Breast epithelium (tissue), 4 donors: ENCODE measurements at regions not wholly inside any gene's neighbourhood (a gene's known extent, or its start where the extent isn't known, plus 50 kb on each side); places are given as distances from the start of the nearest gene placed in this dataset.
A peak's percentile ranks its signal among the peaks of the same experiment; 100 is the strongest.

Source experiments
- DNase-seq, 2 donors: peaks; one replicate each; pipeline ENCODE4 v3.0.0-alpha.2; 2019; ENCODE audit warnings: low spot score in 2 of 2
- H3K27ac ChIP-seq, 2 donors: fragments of 200-600 bp; sonication (generic) in 1 of 2; one replicate each; pipeline ENCODE4 v1.5.1; 2016 to 2019; ENCODE audit warnings: mild to moderate bottlenecking in 1 of 2
- H3K27me3 ChIP-seq, 2 donors: fragments of 200-600 bp; sonication (generic) in 1 of 2; one replicate each; pipeline versions ENCODE4 v1.5.1 to v1.6.0; 2017 to 2019; ENCODE audit warnings: control low read depth in 1 of 2, mild to moderate bottlenecking in 1 of 2
- H3K36me3 ChIP-seq: fragments of 200-600 bp; one replicate; pipeline ENCODE4 v1.5.1; 2019
- H3K4me1 ChIP-seq, 2 donors: fragments of 200-600 bp; sonication (generic); one replicate each; pipeline ENCODE4 v1.5.1; 2016 to 2019; ENCODE audit warnings: control low read depth in 1 of 2
- H3K4me3 ChIP-seq, 3 donors: fragments of 200-600 bp; sonication (generic); 1 replicate in 2 of 3; 2 replicates in 1 of 3; pipeline ENCODE4 v1.5.1; 2016 to 2019; ENCODE audit warnings: mild to moderate bottlenecking in 3 of 3, moderate library complexity in 2 of 3
- H3K9me3 ChIP-seq, 2 donors: fragments of 200-600 bp; sonication (generic) in 1 of 2; one replicate each; pipeline ENCODE4 v1.5.1; 2016 to 2019; ENCODE audit warnings: control low read depth in 1 of 2
- CTCF ChIP-seq, 3 donors: fragments of 450-650 bp; IDR thresholded peaks; one replicate each; pipeline ENCODE4 v1.5.1; 2016 to 2017; ENCODE audit warnings: antibody characterized with exemption in 3 of 3, mild to moderate bottlenecking in 3 of 3, moderate library complexity in 3 of 3
- POLR2A ChIP-seq: fragments of 450-650 bp; IDR thresholded peaks from one replicate; pipeline ENCODE4 v1.6.1; 2016; ENCODE audit warnings: antibody characterized with exemption, mild to moderate bottlenecking, moderate library complexity
- POLR2AphosphoS5 ChIP-seq, 3 donors: sonication (generic); formaldehyde crosslinking; IDR thresholded peaks; one replicate each; pipeline ENCODE4 v1.6.1; 2017; ENCODE audit warnings: antibody characterized with exemption in 3 of 3
- intact Hi-C: fragments of 100-400 bp; cut with DNase I; formaldehyde crosslinking; loops from one replicate; pipeline ENCODE4 v1.15.1; 2023; ENCODE audit warnings: low total_unique reads

- Histone ChIP-seq H3K27me3 (no peaks in the 10 kb centered on the region), H3K9me3 (no peaks in the 10 kb centered on the region), H3K36me3 (no peaks in the 10 kb centered on the region), H3K4me1 (no peaks in the 10 kb centered on the region), H3K27ac (no peak overlapping the region), H3K4me3 (no peak overlapping the region)
- TF ChIP-seq CTCF (IDR thresholded peaks at IDR 0.05) (no peak), POLR2AphosphoS5 (IDR thresholded peaks at IDR 0.05) (no peak), POLR2A (no peak)
- DNase-seq, result peak in 1 of 2 donors; percentile 31
- intact Hi-C loops, result loop anchor here (10.0 kb wide), 1 partner anchor 198 kb away; no protein-coding TSS in a partner anchor
Measured at GRCh38 chr2:165016772-165017411, 61.6 kb upstream of the SLC38A11 start.

- no peak for DNase-seq
- Histone ChIP-seq H3K27me3 (no peaks in the 10 kb centered on the region), H3K4me1 (no peaks in the 10 kb centered on the region), H3K4me3 (no peak overlapping the region), H3K36me3 (no peaks in the 10 kb centered on the region), H3K9me3 (no peaks in the 10 kb centered on the region), H3K27ac (no peak overlapping the region)
- TF ChIP-seq CTCF (IDR thresholded peaks at IDR 0.05) (peak; percentile 8 to 52 (median 37)), POLR2AphosphoS5 (IDR thresholded peaks at IDR 0.05) (no peak)
- intact Hi-C loops, result loop anchor here (10.0 kb wide), 1 partner anchor 200 kb away; no protein-coding TSS in a partner anchor
Measured at GRCh38 chr2:165015052-165015642, 59.8 kb upstream of the SLC38A11 start.

GRCh38 chr2:165013944-165014619 lies 58.8 kb upstream of the SLC38A11 start:
- intact Hi-C loops, result loop anchor here (10.0 kb wide), 1 partner anchor 201 kb away; no protein-coding TSS in a partner anchor
- Histone ChIP-seq H3K9me3 (no peaks in the 10 kb centered on the region), H3K27ac (no peak overlapping the region), H3K4me3 (no peak overlapping the region), H3K27me3 (no peaks in the 10 kb centered on the region), H3K36me3 (no peaks in the 10 kb centered on the region), H3K4me1 (no peaks in the 10 kb centered on the region)
- TF ChIP-seq POLR2AphosphoS5 (IDR thresholded peaks at IDR 0.05) (no peak), CTCF (IDR thresholded peaks at IDR 0.05) (no peak), POLR2A (no peak)
- no peak for DNase-seq

GRCh38 chr2:165011199-165011598 lies 55.9 kb upstream of the SLC38A11 start:
- H3K4me3 ChIP-seq, result no peak overlapping the region
- no peaks in the 10 kb centered on the region for H3K27me3 ChIP-seq
- H3K27ac ChIP-seq, result no peak overlapping the region
- no peaks in the 10 kb centered on the region for H3K4me1 ChIP-seq
- no peak for TF ChIP-seq CTCF (IDR thresholded peaks at IDR 0.05)
- TF ChIP-seq POLR2AphosphoS5 (IDR thresholded peaks at IDR 0.05), result no peak
- TF ChIP-seq POLR2A, result no peak
- intact Hi-C loops, result loop anchor here (10.0 kb wide), 1 partner anchor 204 kb away; no protein-coding TSS in a partner anchor
- no peak for DNase-seq
- no peaks in the 10 kb centered on the region for H3K9me3 ChIP-seq
- H3K36me3 ChIP-seq, result no peaks in the 10 kb centered on the region

GRCh38 chr2:165010556-165010955 lies 55.2 kb upstream of the SLC38A11 start:
- TF ChIP-seq POLR2AphosphoS5 (IDR thresholded peaks at IDR 0.05) (no peak), POLR2A (no peak), CTCF (IDR thresholded peaks at IDR 0.05) (no peak)
- no peak overlapping the region for H3K27ac ChIP-seq
- H3K9me3 ChIP-seq, result no peaks in the 10 kb centered on the region
- H3K4me1 ChIP-seq, result no peaks in the 10 kb centered on the region
- H3K27me3 ChIP-seq, result no peaks in the 10 kb centered on the region
- DNase-seq, result no peak
- intact Hi-C loops, result loop anchor here (10.0 kb wide), 1 partner anchor 204 kb away; no protein-coding TSS in a partner anchor
- no peaks in the 10 kb centered on the region for H3K36me3 ChIP-seq
- no peak overlapping the region for H3K4me3 ChIP-seq
